Astrocyte (in vitro differentiated cells and primary cell): ENCODE measurements at regions not wholly inside any gene's neighbourhood (a gene's known extent, or its start where the extent isn't known, plus 50 kb on each side); places are given as distances from the start of the nearest gene placed in this dataset.

ENCODE experiments used
- EZH2 ChIP-seq: IDR thresholded peaks from 2 replicates; pipeline ENCODE4 v1.6.1; 2012; ENCODE audit warnings: mild to moderate bottlenecking, low read length, inconsistent platforms; ENCODE audit not compliant: insufficient read depth
- TF ChIP-seq, protein P1 (sequence below): IDR thresholded peaks from 2 replicates; pipeline ENCODE4 v1.5.1; 2011; ENCODE audit warnings: low read depth, mild to moderate bottlenecking, inconsistent platforms, low read length, moderate library complexity; ENCODE audit not compliant: insufficient read depth

DNA sequence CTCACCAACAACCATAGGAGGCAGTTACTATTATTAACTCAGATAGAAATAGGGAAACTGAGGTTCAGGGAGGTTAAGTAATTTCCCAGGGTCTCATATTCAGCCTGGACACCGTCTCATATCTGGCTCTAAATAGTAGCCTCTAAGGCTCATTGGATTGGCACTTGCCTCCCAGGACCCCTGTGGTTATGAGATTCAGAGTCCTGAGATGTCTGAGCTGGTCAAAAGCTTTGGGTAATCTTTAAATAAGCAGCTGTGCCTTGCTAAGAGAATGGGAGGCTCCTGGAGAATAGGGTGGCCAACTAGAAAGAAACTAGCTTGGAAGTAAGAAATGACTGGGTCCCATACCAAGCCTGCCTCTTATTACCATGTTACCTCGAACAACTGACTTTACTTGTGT lies 50.3 kb upstream of the CRHR1 start:
- TF ChIP-seq, protein P1, sequence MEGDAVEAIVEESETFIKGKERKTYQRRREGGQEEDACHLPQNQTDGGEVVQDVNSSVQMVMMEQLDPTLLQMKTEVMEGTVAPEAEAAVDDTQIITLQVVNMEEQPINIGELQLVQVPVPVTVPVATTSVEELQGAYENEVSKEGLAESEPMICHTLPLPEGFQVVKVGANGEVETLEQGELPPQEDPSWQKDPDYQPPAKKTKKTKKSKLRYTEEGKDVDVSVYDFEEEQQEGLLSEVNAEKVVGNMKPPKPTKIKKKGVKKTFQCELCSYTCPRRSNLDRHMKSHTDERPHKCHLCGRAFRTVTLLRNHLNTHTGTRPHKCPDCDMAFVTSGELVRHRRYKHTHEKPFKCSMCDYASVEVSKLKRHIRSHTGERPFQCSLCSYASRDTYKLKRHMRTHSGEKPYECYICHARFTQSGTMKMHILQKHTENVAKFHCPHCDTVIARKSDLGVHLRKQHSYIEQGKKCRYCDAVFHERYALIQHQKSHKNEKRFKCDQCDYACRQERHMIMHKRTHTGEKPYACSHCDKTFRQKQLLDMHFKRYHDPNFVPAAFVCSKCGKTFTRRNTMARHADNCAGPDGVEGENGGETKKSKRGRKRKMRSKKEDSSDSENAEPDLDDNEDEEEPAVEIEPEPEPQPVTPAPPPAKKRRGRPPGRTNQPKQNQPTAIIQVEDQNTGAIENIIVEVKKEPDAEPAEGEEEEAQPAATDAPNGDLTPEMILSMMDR = no peak
- TF ChIP-seq EZH2 = no peak
